GM18519 (cell line): ENCODE measurements at regions not wholly inside any gene's neighbourhood (a gene's known extent, or its start where the extent isn't known, plus 50 kb on each side); places are given as distances from the start of the nearest gene placed in this dataset.
"Not testable (repeated sequence)": the region's sequence is repeated elsewhere in the genome, so short reads cannot be mapped to it uniquely, and the experiment has no call there.

Experiments used
- ATAC-seq: cut with Tn5 transposase; IDR thresholded peaks from one replicate; pipeline ENCODE4 v1.9.1; 2021; ENCODE audit warnings: mild to moderate bottlenecking, moderate library complexity; ENCODE audit not compliant: unreplicated experiment, low FRiP score

GRCh38 chr3:166842784-166843183 is 537.3 kb downstream of the ZBBX start:
- not testable (repeated sequence) for ATAC-seq

GRCh38 chr3:166837535-166837934 is 542.6 kb downstream of the ZBBX start:
- no peak for ATAC-seq

- ATAC-seq: no peak
Measured at GRCh38 chr3:166836836-166837235, 543.3 kb downstream of the ZBBX start.

DNA sequence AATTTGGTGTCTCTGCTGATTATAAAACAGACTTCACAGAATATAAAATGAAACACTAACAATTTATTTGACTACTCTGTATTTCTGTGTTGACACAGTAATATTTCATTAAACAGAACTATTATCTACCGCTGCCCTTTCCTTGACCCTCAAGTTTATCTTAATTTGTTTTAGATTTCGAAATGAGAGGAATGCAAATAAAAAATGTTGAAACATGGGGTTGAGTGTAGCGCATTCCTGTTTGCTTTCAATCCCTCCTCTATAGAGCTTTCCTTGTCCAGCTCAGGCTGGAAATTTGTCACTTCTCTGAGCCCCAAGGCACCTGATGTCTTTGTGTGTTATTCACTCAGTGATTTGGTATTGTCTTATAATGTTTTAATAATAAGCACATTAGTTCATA is 550.2 kb downstream of the ZBBX start:
- ATAC-seq: no peak

- no peak for ATAC-seq
Measured at GRCh38 chr3:166818464-166818863, 561.6 kb downstream of the ZBBX start.

DNA sequence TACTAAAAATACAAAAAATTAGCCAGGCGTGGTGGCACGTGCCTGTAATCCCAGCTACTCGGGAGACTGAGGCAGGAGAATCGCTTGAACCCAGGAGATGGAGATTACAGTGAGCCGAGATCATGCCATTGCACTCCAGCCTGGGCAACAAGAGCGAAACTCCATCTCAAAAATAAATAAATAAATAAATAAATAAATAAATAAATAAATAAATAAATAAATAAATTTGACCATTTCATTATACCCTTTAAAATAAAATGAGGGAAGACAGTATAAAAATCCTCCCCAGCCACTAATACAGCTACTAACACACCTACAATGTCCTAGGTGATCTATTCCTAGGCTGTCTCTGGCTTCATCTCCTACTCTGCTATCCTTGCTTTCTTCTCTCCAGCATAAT is 562.8 kb downstream of the ZBBX start:
- not testable (repeated sequence) for ATAC-seq

DNA sequence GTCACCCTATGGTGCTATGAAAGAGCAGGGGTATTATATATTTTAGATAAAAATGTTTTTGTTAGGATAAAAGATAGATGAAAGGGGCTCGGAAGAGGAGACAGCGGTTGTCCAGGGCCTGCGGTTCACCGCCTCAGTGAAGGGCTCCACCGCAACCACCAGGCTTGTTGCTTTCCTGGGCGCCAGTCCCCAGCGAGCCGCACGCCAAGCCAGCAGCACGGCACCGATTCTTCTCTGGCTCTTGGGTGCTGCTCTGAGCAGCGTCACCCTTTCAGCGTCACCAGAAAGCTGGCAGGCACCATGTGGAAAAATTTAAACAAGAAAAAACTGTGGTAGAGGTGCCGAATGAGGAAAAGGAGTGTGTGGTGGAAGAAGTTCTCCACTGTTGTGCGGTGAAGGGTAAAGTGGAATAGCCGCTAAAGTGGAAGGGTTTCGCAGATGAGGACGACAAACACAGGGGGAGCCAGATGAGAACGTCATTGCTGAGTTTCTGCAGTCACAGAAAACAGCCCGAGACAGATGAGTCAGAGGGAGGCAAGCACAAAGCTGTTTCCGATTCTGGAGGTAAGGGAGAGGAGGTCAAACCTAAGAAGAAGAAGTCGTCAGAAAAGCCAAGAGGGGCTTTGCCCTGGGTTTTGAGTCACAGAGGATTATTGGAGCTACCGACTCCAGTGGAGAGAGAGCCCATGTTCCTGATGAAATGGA is 569.2 kb downstream of the ZBBX start:
- no peak for ATAC-seq

DNA sequence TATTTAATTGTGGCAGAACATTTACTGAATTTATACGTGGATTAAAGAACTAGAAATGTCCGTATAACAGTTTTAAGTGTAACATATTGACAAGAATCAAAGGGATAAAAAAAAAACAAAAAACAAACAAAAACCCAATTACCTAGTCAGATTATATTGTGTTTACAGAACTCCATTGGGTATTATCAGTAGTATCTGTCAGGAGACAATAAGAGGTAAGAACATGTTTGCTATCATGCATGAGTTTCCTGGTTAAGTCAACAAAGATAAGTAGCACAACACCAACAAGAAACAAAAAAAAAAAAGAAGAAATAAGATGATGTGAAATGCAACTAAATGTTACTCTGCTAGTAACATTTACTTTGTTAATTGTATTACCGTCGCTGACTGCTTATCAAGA is 570.6 kb downstream of the ZBBX start:
- no peak for ATAC-seq

DNA sequence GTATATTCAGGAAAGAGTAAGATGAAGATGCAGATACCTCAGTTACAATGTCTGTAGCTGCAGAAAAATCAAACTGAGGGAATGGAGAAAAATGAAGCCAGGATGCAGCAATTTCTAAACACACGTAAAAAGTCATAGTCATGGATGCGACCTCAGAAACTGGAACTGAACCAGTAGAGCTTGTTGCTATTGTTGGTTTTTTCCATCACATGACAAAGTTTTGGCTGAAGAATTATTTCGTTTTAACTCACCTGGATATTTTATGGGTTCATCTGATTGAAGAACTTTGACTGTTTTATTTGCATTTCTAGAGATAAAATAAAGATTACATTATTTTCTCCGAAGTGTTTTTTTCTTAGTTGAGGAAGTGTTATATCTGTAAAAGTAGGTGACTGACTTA is 591.2 kb downstream of the ZBBX start:
- no peak for ATAC-seq

DNA sequence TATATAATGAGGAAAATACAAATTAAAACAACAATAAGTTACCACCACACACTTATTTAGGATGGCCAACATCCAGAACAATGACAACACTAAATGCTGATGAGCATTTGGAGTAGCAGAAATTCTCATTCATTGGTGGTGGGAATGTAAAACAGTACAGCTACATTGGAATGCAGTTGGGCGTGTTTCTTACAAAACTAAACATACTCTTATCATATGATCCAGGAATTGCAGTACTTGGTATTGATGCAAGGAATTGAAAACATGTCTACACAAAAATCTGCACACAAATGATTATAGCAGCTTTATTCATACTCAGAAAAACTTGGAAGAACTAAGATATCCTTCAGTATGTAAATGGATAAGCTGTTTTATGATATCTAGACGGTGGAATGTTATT is 594.2 kb downstream of the ZBBX start:
- no peak for ATAC-seq

GRCh38 chr3:166783206-166783605 is 596.9 kb downstream of the ZBBX start:
- no peak for ATAC-seq

GRCh38 chr3:166764698-166765318 is 615.3 kb downstream of the ZBBX start:
- ATAC-seq: no peak

- ATAC-seq: no peak
Measured at GRCh38 chr3:166759736-166760513, 620.2 kb downstream of the ZBBX start.

- ATAC-seq: no peak
Measured at GRCh38 chr3:166752214-166752613, 627.9 kb downstream of the ZBBX start.

DNA sequence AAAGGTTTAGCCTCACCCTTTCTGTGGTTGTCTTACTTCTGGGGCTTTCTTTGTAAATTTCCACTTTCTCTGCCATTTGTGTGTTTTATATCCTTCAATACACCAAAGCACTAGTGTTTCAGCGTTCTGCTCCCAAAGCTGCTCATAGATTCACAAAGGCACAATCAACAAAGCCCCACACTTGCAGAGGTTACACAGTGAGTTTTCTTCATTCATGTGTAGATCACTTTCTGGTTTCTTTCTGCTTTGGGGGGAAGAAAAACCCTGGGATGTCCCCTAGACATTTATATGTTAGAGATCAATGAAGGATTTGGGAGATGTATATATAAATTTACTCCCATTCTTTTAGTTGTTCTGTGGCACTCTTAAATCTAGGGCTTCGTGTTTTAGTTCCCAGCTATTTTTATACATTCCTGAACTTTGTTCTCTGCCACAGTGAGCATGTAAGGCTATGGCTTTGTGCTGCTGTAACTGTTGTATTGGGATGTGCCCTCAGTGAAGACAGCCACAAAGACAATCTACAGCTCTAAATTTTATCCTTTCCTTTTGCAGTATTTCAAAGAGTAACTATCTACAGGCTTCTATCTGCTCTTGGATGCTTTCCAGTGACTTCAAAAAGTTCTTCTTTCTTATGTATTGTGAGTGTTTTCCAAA is 636.5 kb downstream of the ZBBX start:
- ATAC-seq: no peak

DNA sequence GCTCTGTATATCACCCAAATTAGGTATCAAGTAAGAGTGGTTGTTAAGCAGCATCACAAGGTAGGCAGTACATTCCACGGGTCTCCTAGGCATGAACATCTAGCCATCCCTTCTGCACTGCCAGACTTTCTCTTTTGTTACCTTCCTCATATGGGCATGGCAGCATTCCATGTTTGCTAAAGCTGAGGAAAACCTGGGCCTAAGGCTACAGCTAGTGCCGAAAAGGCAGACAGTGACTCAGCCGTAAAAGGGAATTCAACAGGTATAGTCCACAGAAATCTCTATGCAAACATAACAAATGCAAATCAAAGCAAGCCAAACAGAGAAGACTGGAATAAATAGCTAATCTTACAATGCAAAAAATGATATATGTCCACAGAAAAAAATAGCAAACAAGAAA is 645.4 kb downstream of the ZBBX start:
- ATAC-seq: no peak

- no peak for ATAC-seq
Measured at GRCh38 chr3:166731701-166732100, 648.4 kb downstream of the ZBBX start.

GRCh38 chr3:166721466-166721865 is 658.6 kb downstream of the ZBBX start:
- ATAC-seq: no peak

DNA sequence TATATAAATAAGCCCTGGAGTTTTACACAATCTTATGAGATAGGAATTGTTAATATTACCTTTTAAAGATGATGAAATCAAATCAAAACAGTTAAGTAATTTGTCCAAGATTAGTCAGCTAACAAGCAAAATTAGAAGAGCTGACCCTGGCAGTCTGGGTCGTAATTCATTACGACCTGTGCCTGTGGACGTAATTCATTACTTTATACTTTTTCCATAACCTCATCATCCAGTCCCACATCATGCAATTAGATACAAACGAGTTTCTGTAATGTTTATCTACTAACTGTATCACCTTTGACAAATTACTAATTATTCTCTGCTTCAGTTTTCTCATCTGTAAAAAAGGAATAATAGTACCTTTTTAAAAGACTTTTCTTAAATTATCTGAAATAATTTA is 665.9 kb downstream of the ZBBX start:
- no peak for ATAC-seq

DNA sequence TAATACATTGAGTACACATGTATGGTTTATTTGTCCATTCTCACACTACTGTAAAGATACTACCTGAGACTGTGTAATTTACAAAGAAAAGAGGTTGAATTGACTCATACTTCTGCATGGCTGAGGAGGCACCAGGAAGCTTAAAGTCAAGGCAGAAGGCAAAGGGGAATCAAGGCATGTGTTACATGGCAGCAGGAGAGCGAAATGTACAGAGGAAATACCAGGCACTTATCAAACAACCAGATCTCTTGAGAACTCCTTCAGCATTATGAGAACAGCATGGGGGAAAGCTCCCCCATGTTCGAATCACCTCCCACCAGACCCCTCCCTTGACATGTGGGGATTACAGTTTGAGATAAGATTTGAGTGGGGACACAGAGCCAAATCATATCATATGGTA is 666.3 kb downstream of the ZBBX start:
- no peak for ATAC-seq

GRCh38 chr3:166706094-166706493 is 674.0 kb downstream of the ZBBX start:
- no peak for ATAC-seq
